HL-60 (cell line): ENCODE measurements at regions not wholly inside any gene's neighbourhood (a gene's known extent, or its start where the extent isn't known, plus 50 kb on each side); places are given as distances from the start of the nearest gene placed in this dataset.

Source experiments
- DNase-seq, 2 experiments: peaks; one replicate each; pipeline ENCODE4 v3.0.0-alpha.2; 2010 to 2020; ENCODE audit warnings: low read depth in 1 of 2, low spot score in 1 of 2
- H3K27ac ChIP-seq: fragments of 250-450 bp; sonication (Bioruptor Pico); replicated peaks from 2 replicates; pipeline ENCODE4 v1.5.1; 2020; ENCODE audit warnings: mild to moderate bottlenecking, moderate library complexity
- H3K27me3 ChIP-seq: fragments of 250-450 bp; sonication (Bioruptor Pico); 2 replicates; pipeline ENCODE4 v1.5.1; 2021; ENCODE audit warnings: mild to moderate bottlenecking, moderate library complexity; ENCODE audit not compliant: insufficient read depth, poor library complexity, severe bottlenecking
- H3K4me3 ChIP-seq: replicated peaks from 2 replicates; pipeline ENCODE4 v1.5.1; 2011; ENCODE audit warnings: mild to moderate bottlenecking, control low read depth, low read length; ENCODE audit not compliant: insufficient read depth
- CTCF ChIP-seq: IDR thresholded peaks from one replicate; pipeline ENCODE4 v1.5.1; 2011; ENCODE audit warnings: low read length, control low read depth, inconsistent platforms; ENCODE audit not compliant: insufficient read depth
- GABPA ChIP-seq: IDR thresholded peaks from 2 replicates; pipeline ENCODE4 v1.6.1; 2012; ENCODE audit warnings: low read depth
- POLR2AphosphoS5 ChIP-seq: IDR thresholded peaks from 2 replicates; pipeline ENCODE4 v1.6.1; 2012; ENCODE audit warnings: low read depth
- REST ChIP-seq: IDR thresholded peaks from 2 replicates; pipeline ENCODE4 v1.6.1; 2012; ENCODE audit warnings: low read depth; ENCODE audit not compliant: insufficient replicate concordance
- SPI1 ChIP-seq: IDR thresholded peaks from 2 replicates; pipeline ENCODE4 v1.6.1; 2012; ENCODE audit warnings: low read depth, mild to moderate bottlenecking, borderline replicate concordance

GRCh38 chr14:43647302-43647701, 859.8 kb downstream of the FSCB start:
- Histone ChIP-seq H3K27ac (no peak overlapping the region), H3K27me3 (no peaks in the 10 kb centered on the region), H3K4me3 (no peak overlapping the region)
- peak in 1 of 2 experiments; percentile 3 for DNase-seq
- no peak for TF ChIP-seq CTCF
- TF ChIP-seq GABPA: no peak

- Histone ChIP-seq H3K27me3 (no peaks in the 10 kb centered on the region), H3K4me3 (no peak overlapping the region), H3K27ac (no peak overlapping the region)
- TF ChIP-seq GABPA (no peak), SPI1 (no peak), POLR2AphosphoS5 (no peak), REST (no peak), CTCF (no peak)
- no peak for DNase-seq
These were observed 866.3 kb downstream of the FSCB start for GRCh38 chr14:43640718-43641267.

GRCh38 chr14:43625294-43625693, 881.8 kb downstream of the FSCB start:
- Histone ChIP-seq H3K27ac (no peak overlapping the region), H3K4me3 (no peak overlapping the region), H3K27me3 (no peaks in the 10 kb centered on the region)
- TF ChIP-seq REST (no peak), POLR2AphosphoS5 (no peak), GABPA (no peak), CTCF (no peak), SPI1 (no peak)
- DNase-seq: no peak

- H3K27me3 ChIP-seq: no peaks in the 10 kb centered on the region
- DNase-seq: no peak
- no peak overlapping the region for H3K4me3 ChIP-seq
- TF ChIP-seq SPI1: no peak
- no peak overlapping the region for H3K27ac ChIP-seq
These were observed 885.8 kb downstream of the FSCB start for GRCh38 chr14:43621282-43621681.
